Coronary artery (tissue), 2 donors: ENCODE measurements at regions not wholly inside any gene's neighbourhood (a gene's known extent, or its start where the extent isn't known, plus 50 kb on each side); places are given as distances from the start of the nearest gene placed in this dataset.
A peak's percentile ranks its signal among the peaks of the same experiment; 100 is the strongest.

Experiments
- DNase-seq: peaks from one replicate; pipeline ENCODE4 v3.0.0-alpha.2; 2017; ENCODE audit warnings: low spot score
- H3K27ac ChIP-seq, 2 donors: fragments of 200-600 bp; sonication (generic); one replicate each; pipeline ENCODE4 v1.5.1; 2016 to 2019
- H3K4me3 ChIP-seq: fragments of 200-600 bp; sonication (generic); 2 replicates; pipeline ENCODE4 v1.5.1; 2016; ENCODE audit warnings: mild to moderate bottlenecking, moderate library complexity
- TF ChIP-seq, protein P1 (sequence below): fragments of 200-600 bp; sonication (generic); IDR thresholded peaks from one replicate; pipeline ENCODE4 v1.5.1; 2019; ENCODE audit warnings: antibody characterized with exemption

DNA sequence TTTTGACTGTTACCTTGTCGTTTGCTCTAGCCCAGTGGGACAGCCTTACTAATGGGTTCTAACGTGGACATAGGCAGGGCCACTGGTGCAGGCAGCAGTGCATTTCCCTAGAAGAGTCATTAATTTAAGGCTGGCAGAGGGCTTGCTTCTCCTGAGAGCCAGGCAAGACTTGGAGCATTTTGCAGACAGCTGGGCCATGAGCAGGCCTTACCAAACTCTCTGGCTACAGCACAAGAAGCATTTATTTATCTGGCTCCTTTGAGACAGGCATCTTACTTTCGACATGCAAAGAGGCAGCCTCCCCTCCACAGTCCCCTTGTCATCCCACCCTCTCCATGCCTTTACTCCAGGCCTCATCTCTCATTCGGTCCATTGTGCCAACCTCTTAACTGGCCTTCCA is 139.9 kb downstream of the CSNK2A3 start:
- TF ChIP-seq, protein P1, sequence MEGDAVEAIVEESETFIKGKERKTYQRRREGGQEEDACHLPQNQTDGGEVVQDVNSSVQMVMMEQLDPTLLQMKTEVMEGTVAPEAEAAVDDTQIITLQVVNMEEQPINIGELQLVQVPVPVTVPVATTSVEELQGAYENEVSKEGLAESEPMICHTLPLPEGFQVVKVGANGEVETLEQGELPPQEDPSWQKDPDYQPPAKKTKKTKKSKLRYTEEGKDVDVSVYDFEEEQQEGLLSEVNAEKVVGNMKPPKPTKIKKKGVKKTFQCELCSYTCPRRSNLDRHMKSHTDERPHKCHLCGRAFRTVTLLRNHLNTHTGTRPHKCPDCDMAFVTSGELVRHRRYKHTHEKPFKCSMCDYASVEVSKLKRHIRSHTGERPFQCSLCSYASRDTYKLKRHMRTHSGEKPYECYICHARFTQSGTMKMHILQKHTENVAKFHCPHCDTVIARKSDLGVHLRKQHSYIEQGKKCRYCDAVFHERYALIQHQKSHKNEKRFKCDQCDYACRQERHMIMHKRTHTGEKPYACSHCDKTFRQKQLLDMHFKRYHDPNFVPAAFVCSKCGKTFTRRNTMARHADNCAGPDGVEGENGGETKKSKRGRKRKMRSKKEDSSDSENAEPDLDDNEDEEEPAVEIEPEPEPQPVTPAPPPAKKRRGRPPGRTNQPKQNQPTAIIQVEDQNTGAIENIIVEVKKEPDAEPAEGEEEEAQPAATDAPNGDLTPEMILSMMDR, result no peak
- DNase-seq, result no peak
- Histone ChIP-seq H3K27ac (peak overlapping the region in 1 of 2 donors; percentile 39), H3K4me3 (no peak overlapping the region)

DNA sequence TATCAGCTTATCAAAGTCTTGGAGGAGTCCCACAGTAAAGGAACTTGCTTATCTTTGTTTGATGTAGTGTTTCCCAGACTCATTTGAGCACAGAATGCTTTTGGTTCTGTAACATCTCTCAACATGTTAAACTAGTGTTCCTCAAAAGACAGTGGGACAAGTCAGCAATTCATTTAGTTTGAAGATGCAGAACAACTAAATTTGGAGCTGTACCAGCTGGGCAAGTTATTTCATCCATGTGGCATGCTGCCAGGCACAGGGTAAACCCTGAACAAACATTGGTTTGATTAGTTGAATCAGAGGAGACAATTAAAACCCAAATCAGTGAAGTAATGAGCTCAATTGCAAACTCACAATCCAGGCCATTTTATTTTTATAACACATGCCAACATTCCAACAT is 141.2 kb downstream of the CSNK2A3 start:
- TF ChIP-seq, protein P1, result no peak
- Histone ChIP-seq H3K4me3 (no peak overlapping the region), H3K27ac (no peak overlapping the region)
- no peak for DNase-seq

DNA sequence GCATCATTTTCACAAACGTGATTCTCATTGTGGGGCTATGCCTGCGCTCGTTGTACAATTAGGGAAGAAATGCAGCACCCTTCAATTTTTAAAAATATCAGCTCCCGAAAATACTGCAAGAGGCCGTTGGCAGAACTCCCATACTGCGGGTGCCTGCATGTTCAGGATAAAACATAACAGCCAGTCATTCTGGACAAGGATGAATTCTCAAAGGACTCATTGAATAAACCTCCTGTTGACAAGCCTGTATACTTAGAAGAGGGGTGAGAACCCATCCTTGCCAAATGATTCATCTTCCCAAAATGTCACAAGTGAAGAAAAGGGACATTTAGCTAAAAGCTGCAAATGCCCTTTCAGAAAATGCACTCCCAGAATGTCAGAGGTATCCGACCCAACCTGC is 141.9 kb downstream of the CSNK2A3 start:
- H3K27ac ChIP-seq, result no peak overlapping the region
- DNase-seq, result no peak

DNA sequence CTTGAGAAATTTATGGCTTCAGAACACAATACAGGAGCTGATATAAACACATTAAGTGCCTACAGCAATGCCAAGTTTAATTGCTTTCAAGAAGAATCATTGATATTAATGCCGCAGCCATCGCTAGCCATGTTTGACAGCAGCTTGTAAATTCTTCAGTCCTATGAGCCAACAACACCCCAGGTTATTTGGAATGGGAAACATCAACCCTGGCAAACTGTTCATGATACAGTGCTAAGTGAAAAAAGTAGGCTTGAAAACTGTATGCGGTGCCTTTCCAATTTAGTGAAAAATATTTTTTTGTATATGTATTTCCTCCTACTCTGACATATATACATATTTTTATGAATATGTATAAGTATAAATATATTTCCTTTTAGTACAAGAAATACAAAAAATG is 142.6 kb downstream of the CSNK2A3 start:
- no peak for DNase-seq
- TF ChIP-seq, protein P1, result no peak
- Histone ChIP-seq H3K4me3 (no peak overlapping the region), H3K27ac (no peak overlapping the region)

More for the DNA sequence above, 141.9 kb downstream of the CSNK2A3 start:
- TF ChIP-seq, protein P1, result no peak
- no peak overlapping the region for H3K4me3 ChIP-seq

DNA sequence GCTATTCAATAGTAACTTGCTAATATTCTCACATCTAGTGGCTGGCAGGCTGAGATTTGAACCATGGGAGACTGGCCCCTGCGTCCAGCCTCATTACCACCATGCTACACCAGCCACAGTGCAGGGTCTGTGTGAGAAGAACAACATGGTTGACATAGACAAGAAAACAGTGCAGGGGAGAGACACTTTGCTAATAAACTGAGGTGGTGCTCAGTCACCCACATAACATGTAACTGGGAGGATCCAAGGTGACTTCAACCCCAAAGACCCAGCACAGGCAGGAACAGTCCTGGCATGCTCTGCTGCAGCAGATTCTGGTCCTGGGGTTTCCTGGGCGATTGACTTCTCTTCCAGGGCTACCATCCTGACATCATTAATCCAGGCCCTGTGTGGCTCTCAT is 143.1 kb downstream of the CSNK2A3 start:
- no peak for DNase-seq
- Histone ChIP-seq H3K27ac (no peak overlapping the region), H3K4me3 (no peak overlapping the region)
- TF ChIP-seq, protein P1, result no peak

DNA sequence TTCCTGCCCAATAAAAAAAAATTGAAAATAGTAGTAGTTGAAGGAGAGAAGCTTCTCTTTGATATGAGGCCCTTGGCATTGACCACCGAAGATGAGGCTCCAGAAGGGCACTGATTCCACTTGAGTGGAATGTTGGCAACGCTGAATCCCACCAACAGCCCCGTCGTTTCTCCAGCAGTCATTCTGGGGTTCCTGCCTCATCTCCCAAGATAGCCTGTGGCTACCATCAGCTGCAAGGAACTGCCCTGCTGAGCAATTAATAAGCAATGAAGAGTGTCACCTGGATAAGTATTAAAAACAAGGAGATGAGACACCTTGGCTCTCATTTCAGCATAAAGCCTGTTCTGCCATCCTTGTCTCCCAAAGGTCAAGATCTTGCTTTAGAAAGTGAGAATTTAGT is 144.1 kb downstream of the CSNK2A3 start:
- DNase-seq, result no peak
- H3K27ac ChIP-seq, result no peak overlapping the region
- no peak overlapping the region for H3K4me3 ChIP-seq
- TF ChIP-seq, protein P1, result no peak

DNA sequence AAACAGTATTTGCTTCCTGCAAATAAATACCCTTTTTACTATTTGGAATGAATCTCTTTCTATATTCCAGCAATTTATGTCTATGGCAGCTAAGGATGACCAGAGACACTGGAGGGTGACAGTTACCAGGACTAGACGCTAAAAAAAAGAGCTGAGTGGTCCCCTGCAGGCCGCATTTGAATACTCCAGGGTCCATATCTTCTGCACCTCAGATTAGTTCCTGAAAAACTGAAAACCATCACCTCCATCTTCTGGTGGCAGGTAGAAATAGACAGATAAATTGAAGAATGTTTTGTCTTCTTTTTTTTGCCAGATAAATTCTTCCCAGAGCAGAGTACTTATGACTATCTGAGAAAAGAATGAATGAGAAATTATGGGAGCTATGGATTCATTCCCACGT is 145.6 kb downstream of the CSNK2A3 start:
- Histone ChIP-seq H3K4me3 (no peak overlapping the region), H3K27ac (no peak overlapping the region)
- no peak for DNase-seq
- TF ChIP-seq, protein P1, result no peak
